GM18907 (cell line): ENCODE measurements at regions not wholly inside any gene's neighbourhood (a gene's known extent, or its start where the extent isn't known, plus 50 kb on each side); places are given as distances from the start of the nearest gene placed in this dataset.

Experiments used
- ATAC-seq: cut with Tn5 transposase; IDR thresholded peaks from one replicate; pipeline ENCODE4 v1.9.1; 2021; ENCODE audit warnings: mild to moderate bottlenecking, moderate library complexity; ENCODE audit not compliant: unreplicated experiment

DNA sequence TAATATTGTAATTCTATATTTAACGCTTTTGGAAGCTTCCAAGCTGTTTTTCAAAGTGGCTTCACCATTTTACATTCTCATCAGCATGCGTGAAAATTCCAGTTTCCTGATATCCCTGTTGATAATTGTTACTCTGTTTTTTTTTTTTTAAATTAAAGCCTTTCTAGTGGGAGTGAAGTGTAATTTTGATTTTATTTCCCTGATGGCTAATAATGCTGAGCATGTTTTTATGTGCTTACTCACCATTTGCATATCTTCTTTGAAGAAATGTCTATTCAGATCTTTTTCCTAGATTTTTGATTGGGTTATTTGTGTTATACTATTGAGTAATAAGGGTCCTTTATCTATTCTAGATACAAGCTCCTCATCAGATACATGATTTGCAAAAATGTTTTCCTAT, 382.8 kb upstream of the HS6ST1 start:
- ATAC-seq, result no peak

DNA sequence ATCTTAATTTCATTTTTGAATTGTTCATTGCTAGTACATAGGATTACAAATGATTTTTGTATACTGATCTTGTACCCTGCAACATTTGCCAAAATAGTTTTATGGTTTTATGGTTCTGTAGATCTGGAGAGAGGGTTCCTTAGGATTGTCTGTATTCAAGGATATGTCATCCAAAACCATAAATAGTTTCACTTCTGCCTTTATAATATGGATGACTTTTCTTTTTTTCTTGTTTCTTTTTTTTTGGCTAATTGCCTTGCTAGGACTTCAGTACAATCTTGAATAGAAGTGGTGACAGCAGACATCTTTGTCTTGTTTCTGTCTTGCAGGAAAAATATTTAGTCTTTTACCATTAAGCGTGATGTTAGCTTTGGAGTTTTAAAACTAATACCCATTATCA, 383.9 kb upstream of the HS6ST1 start:
- no peak for ATAC-seq

DNA sequence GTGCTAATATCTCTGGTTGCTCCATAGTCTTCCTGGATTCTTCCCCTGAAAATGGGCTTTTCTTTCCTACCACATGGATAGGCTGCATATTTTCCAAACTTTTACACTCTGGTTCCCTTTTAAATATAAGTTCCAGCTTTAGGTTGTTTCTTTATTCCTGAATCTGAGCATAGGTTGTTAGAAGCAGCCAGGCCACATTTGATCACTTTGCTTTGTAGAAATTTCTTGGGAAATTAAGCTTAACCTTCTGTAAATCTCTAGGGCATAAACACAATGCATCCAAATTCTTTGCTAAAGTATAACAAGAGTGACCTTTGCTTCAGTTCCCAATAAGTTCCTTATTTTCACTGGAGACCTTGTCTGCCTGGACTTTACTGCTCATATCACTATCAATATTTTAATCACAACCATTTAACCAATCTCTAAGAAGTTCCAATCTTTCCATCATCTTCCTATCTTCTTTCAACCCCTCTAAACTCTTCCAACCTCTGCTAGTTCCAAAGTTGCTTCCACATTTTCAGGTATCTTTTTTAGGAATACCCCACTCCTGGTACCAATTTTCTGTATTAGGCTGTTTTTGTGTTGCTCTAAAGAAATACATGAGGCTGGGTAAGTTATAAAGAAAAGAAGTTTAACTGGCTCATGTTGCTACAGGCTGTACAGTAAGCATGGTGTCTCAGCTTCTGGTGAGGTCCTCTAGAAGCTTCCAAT, 389.6 kb upstream of the HS6ST1 start:
- ATAC-seq, result no peak

DNA sequence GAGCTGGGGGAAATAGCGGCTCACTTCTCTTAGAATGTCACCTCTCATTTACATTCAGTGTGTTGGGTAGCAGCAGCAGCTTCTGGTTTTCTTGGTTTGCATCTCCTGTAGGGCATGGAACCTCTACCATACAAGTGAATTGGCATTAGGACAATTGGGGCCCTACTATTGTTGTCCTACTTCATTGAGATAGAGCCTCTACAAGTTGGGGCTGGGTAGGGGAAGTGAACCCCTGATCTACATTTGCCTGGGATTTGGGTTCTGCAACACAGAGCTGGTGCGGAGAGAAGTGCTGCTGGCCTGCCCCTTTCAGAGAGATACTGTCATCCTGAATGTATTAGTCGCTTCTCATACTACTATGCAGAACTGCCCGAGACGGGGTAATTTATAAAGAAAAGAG, 391.6 kb upstream of the HS6ST1 start:
- ATAC-seq, result no peak

DNA sequence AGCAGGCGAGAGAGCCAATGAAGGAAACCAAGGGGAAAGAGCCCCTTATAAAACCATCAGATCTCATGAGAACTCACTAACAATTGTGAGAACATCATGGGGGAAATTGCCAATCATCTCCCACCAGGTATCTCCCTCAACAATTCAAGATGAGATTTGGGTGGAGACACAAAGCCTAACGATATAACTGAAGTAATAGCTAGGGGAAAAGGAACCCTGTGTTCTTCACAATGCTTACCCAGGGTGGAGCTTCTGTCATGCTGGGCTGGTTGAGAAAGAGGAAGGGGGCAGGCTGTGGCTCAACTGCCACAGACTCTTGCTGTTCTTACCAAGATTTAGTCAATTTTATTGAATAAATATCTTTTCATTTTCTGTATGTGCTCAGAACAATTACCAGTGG, 392.1 kb upstream of the HS6ST1 start:
- ATAC-seq, result no peak

DNA sequence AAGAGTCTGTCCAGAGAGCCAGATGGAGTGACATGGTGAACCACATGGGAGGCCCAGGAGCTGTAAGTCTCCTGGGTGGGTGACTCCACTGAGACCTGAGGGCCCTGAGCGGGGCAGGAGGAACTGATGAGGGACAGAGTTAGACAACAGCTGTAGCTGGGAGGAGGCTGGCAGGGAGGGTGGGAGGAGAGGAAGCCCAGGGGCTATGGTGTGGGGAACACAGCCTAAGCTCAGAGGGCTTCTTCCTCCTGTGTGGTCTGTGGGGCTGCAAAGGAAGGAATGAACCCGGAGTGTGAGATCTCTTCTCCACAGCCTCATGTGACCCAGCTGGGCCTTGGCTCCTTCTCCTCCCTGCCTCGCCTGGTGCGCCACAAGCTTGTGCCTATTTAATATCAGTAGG, 395.6 kb upstream of the HS6ST1 start:
- ATAC-seq, result no peak

DNA sequence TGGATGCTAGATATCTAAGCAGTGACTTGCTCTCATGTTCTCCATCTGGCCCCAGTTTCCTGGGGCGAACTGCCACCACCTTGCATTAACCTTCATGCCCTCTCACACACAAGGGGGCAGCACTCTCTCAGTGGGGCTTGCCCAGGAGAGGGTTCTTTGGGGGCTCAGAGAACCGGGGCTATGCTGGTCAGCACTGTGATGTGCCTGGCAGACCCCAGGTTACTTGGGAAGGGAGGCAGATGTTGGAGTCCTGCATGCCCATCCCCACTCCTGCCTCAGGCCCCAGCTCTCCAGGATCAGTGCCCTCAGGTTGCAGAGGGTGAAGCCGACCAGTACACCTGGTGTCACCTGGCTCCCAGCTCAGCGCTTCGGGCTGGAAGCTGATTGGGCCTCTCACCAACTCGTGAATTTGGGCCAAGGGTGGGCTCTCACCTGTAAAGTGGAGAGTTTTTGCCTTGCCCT, 396.2 kb upstream of the HS6ST1 start:
- ATAC-seq, result no peak

DNA sequence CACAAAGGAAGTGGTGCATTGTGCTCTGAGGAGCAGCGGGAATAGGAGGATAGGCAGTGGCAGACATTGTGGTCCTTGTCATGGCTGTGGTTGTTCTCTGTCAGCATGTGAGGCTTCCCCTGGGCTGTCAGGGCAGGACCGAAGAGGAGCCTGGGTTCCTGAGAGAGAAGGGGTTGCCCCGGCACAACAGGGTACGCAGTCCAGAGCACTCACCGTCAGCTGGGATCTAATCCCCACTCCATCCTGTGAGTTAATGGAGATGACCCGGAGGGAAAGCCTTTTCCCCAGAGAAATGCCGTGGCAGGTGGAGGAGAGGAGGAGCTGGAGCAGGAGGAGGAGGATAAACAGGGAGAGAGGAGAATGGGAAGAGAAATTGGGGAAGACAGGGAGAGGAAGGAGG, 396.7 kb upstream of the HS6ST1 start:
- no peak for ATAC-seq

DNA sequence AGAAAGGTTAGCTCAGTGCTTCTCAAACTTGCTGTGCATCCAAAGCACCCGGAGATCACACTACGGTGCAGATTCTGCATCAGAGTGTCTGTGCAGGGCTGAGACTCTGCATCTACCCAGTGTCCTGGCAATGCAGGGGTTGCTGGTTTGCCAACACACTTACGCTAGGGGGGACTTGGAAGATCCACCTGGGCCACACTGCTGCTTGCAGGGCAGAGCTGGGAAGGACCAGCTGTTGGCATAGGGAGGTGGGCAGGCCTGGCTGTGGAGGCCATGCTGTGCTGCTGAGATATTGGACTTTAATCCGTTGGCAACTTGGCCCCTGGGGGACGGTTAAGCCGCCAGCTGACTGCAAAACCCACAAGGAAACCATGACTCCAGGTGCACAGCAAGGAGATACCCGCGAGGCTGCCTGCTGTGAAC, 397.6 kb upstream of the HS6ST1 start:
- no peak for ATAC-seq

DNA sequence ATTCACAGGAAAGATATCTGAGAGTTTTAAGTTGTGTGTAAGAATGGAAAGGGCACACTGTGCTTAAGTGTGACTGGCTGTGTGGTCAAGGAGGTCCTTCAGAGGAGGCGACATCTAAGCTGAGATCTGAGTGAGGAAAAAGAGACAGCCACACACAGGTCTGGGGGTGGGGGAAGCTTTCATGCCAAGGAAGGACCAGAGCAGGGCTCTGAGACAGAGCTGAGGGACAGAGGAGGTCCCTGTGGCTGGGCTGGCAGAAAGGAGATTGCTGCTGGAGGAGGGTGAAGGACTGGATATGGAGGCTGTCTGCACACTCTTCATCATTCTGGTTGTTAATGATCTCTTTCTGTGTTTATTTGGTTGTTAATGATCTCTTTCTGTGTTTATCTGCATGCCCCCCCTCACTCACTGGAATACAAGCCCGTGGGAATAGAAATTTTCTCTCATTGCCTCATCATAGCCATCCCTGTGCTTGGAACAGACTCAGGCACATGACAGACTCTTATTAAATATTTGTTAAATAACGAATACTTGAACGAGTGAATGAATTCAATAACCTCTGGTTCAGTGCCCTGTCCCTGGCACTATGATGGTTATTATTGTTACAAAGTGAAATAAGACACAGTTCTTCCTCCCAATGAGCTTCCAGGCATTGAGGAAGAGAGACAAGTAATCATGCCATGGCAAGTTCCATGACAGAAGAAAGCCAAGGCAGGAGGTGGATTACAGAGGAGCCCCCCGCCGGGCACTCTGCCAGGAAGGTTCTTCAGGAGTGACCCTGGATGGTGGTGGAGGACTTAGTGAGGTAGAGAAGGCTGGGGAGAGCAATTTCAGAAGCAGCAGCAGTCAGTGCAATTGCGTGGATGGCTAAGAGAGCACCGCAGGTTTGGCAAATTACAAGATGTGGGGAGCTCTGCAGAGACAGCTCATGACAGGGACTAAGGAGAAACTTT, 399.4 kb upstream of the HS6ST1 start:
- no peak for ATAC-seq

DNA sequence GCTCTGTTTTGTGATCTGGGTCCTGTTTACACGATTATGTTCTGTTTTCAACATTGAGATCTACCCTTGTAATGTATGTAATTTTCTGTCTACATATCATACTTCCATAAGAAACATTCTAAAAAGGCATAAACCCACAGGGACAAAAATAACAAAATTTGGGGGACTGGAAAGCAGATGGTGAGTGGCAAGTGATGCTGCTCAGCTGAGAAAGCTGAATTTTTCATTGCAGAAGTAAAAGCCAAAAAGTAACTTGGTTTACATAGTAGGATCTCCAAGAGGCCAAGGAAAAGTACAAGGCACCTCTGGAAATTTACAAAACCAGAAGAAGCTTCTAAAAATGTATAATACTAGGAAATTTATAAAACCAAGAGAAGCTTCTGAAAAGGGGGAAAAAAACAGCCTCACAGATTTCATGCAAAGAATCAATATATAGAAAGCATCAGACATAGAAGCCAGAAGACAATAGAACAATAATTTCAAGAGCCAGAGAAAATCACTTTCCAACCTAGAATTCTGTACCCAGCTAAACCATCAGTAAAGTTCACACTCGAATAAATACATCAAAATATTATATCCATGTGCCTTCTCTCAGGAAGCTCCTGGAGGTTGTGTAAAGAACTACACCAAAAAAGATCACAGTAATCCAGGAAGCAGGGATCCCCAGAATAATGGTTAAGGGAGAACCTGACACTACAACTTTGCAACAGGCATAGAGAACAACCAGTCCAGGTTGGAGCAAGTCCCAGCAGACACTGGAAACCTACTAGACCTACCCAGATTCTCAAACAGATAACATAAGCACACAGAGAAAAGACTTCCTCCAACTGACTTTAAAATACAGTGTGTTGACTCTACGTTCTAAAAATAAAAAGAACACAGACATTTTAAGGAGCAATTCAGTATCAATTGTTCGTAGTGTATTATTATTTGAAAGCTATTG, 401.7 kb upstream of the HS6ST1 start:
- no peak for ATAC-seq

DNA sequence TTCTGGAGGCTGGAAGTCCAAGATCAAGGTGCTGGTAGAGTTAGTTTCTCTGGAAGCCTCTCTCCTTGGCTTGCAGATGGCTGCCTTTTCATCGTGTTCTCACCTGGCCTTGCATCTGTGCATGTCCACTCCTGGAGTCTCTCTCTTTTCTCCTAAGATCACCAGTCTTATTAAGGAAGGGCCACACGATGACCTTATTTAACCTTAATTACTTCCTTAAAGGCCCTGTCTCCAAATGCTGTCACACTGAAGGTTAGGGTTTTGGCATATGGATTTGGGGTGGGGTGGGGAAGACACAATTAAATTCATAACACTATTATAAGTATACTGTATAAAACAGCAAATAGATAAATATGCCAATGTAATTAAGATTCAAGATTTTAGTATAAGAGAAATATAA, 402.4 kb upstream of the HS6ST1 start:
- no peak for ATAC-seq

DNA sequence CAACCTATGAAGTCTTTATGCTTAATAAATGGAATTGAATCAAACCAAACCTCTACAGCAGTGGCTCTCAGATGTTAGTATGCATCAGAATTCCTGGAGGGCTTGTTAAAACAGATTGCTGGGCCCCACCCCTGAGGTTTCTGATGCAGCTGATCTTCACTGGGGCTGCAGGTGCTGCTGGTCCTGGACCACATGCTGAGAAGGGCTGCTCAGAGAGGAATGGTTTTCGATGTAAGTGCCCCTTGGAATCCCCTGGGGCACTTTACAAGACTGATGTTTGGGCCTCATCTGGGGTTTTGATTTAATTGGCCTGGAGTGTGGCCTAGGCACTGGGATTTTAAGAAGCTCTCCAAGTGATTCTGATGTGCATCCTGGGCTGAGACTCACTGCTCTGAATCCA, 403.8 kb upstream of the HS6ST1 start:
- no peak for ATAC-seq

DNA sequence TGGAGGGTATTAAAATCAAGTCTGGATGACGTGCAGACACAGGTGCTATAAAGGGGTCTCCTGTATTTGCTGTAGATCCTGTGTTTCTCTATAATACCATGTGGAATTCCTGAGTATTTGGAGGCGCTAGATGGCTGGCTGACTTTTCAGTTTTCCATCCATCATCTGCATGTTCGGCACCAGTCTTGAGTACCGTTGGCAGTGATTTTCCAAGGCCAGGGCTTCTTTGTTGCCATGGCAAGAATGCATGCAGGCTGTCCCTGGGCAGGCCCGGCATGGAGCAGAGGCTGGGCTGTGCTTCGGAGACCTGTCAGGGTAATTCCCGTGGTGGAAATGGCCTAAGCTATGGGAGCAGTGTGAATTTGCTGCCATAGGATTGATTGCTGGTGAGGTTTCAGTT, 405.9 kb upstream of the HS6ST1 start:
- no peak for ATAC-seq

DNA sequence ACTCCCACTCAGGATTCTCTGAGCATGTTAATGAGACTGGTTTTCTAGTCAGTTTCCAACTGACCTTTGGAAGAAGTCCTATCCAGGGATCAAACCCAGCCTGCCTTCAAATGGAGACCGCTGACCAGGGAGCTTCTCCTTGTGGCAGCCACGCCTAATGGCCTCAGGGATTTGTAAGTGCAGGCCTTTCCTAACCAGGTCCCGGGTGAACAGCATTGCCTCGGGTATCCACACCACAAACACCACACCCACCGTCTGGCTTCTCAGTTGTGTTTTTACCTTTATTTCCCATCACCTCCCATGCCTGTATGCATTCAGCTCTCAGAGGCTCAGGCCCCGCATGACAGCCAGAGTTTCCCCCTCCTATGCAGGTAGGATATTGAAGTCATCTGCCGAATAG, 406.3 kb upstream of the HS6ST1 start:
- ATAC-seq, result no peak

DNA sequence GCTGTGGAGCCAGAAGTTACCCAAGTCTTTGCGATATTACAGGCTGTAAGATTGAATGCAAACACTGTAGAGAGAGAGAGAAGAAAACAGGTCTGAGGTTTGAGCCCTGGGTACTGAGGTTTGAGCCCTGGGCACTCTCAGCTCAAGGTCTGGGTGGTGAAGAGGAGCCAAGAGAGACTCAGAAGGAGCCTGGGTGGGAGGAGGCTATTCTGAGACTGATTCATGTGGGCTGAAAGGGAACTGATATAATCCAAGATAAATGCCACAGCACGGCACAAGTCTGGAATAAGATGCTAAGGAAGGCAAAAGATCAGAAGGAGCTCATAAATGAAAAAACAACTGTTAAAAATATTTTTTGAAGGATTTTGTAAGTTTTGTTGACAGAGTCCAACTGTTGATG, 407.6 kb upstream of the HS6ST1 start:
- no peak for ATAC-seq

DNA sequence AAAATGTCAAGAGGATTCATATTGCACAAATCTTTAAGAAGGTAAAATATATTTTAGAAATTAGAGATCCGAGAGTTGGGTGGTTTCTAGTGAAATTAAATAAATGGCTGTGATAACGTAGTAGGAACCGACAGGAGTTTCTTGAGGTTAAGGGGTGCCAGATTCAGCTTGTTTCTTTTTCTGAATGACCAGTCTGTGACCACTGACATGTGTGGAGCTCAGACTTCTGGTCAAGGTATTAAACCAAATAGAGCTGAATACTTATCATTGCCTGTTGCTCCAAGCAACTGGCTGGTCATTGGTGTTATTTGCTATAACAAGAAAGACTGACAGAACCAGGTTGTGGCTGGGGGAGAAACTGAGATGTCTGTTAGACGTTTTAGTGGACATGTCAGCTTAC, 408.2 kb upstream of the HS6ST1 start:
- peak; percentile 58 for ATAC-seq

DNA sequence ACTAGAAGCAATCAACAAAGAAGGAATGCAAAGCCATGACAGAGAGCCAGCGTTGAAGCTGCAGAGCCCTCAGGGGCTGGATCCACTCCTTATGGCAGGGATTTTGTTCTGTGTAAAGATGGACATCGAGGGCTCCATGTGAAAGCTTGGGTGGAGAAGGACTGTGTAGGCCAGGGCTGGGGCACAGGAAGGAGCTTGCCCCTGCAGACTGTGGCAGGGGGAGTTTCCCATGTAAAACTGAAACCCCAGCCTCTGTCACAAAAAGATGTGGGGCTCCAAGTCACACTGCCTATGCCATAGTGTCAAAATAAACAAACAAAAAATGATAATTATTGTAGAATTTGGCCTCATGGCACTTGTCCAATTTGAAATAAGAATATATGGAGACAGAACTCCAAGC, 408.7 kb upstream of the HS6ST1 start:
- peak; percentile 90 for ATAC-seq

DNA sequence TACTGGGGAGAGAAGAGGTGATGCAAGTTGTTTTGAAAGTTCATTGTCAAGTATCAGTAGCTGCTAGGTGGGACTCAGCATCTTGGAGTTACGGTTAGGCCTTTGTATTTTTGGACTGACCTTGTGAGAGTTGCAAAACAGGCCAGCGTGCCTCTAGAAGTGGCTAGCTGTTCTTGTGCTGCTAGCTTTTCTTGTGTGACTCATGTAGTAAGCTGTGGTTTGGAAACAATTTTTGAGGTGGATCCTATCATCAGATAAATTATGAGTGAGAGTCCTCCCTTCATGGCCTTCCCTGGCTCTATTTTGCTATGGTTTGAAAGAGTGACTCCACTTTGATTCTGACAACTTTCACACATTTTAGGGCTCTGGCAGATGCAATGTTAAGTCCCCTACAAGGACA, 409.2 kb upstream of the HS6ST1 start:
- ATAC-seq, result peak; percentile 55

DNA sequence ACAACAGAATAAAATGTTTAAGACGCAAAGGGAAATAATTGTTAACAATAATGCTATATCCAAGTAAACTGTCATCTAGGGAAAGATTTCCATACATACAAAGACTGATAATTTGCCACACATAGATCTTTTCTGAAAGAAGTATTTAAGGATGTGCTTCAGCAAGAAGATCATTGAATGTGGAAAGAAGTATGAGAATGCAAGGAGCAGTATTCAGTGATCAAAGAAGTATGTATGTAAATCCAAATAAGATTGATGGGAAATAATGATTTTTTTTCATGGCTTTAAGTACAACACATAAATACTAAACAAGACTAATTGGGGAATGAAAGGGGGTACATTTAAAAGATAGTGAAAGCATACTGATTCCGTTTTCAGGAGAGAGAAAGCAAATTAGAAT, 410.4 kb upstream of the HS6ST1 start:
- no peak for ATAC-seq

DNA sequence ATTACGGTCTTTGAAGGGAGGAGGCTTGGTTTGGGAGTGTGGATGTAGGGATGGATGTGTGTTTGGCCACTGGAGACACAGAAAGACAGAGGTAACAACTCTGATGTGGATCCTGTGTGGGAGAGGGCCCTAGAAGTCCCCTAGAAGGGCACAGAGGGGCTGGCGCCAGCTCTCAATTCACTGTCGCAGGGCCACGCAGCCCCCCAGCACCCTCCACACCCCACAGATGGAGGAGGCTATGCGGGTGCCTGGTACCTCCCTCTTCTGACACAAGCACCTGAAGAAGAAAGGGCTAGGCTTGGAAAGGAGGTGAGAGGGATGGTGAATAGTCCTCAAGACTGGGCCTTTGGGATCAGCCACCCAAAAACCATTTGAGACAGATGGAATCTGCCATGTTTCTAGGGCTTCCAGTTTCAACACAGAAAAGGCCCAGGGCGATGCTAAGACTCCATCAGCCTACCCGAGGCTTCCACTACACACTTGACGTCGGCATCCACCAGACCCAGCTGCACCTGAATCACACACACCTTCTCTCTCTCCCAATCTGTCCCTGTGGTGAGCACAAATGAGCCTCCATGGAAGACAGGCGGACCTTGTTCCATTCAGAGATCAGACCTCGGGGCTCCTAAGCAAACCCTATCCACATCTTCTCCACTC, 413.5 kb upstream of the HS6ST1 start:
- no peak for ATAC-seq
